ENCODE measurements at regions not wholly inside any gene's neighbourhood (a gene's known extent, or its start where the extent isn't known, plus 50 kb on each side); places are given as distances from the start of the nearest gene placed in this dataset.
"Not testable (repeated sequence)": the region's sequence is repeated elsewhere in the genome, so short reads cannot be mapped to it uniquely, and the experiment has no call there.

- in situ Hi-C loops (cut with HindIII; ENCODE audit: low pct_unique_long_range_greater_than_20kb, low sequenced_read_pairs), result no loop called here
- DNase-seq (ENCODE audit: low read depth), result no peak
Measured at GRCh38 chrX:122268353-122268752, 915.7 kb upstream of the GRIA3 start.

GRCh38 chrX:122269243-122269781 lies 914.8 kb upstream of the GRIA3 start:
- in situ Hi-C loops (cut with HindIII; ENCODE audit: low pct_unique_long_range_greater_than_20kb, low sequenced_read_pairs), result no loop called here
- no peak for DNase-seq (ENCODE audit: low read depth)

GRCh38 chrX:122270809-122271494 lies 913.1 kb upstream of the GRIA3 start:
- DNase-seq (ENCODE audit: low read depth), result no peak
- in situ Hi-C loops (cut with HindIII; ENCODE audit: low pct_unique_long_range_greater_than_20kb, low sequenced_read_pairs), result no loop called here

- in situ Hi-C loops (cut with HindIII; ENCODE audit: low pct_unique_long_range_greater_than_20kb, low sequenced_read_pairs), result no loop called here
- no peak for DNase-seq (ENCODE audit: low read depth)
Measured at GRCh38 chrX:122272011-122272410, 912.1 kb upstream of the GRIA3 start.

- in situ Hi-C loops (cut with HindIII; ENCODE audit: low pct_unique_long_range_greater_than_20kb, low sequenced_read_pairs), result no loop called here
- DNase-seq (ENCODE audit: low read depth), result no peak
Measured at GRCh38 chrX:122279746-122280145, 904.3 kb upstream of the GRIA3 start.

GRCh38 chrX:122299822-122300221 lies 884.3 kb upstream of the GRIA3 start:
- DNase-seq (ENCODE audit: low read depth); in situ Hi-C loops (cut with HindIII; ENCODE audit: low pct_unique_long_range_greater_than_20kb, low sequenced_read_pairs): not testable (repeated sequence)

- in situ Hi-C loops (cut with HindIII; ENCODE audit: low pct_unique_long_range_greater_than_20kb, low sequenced_read_pairs), result no loop called here
- DNase-seq (ENCODE audit: low read depth), result no peak
Measured at GRCh38 chrX:122301491-122301890, 882.6 kb upstream of the GRIA3 start.

- in situ Hi-C loops (cut with HindIII; ENCODE audit: low pct_unique_long_range_greater_than_20kb, low sequenced_read_pairs), result no loop called here
- DNase-seq (ENCODE audit: low read depth), result no peak
Measured at GRCh38 chrX:122303761-122304160, 880.3 kb upstream of the GRIA3 start.

- DNase-seq (ENCODE audit: low read depth), result no peak
- in situ Hi-C loops (cut with HindIII; ENCODE audit: low pct_unique_long_range_greater_than_20kb, low sequenced_read_pairs), result no loop called here
Measured at GRCh38 chrX:122344816-122345215, 839.3 kb upstream of the GRIA3 start.

- in situ Hi-C loops (cut with HindIII; ENCODE audit: low pct_unique_long_range_greater_than_20kb, low sequenced_read_pairs), result no loop called here
Measured at GRCh38 chrX:122363112-122363795, 820.8 kb upstream of the GRIA3 start.

GRCh38 chrX:122375533-122375932 lies 808.5 kb upstream of the GRIA3 start:
- in situ Hi-C loops (cut with HindIII; ENCODE audit: low pct_unique_long_range_greater_than_20kb, low sequenced_read_pairs), result not testable (repeated sequence)

More at GRCh38 chrX:122363112-122363795, 820.8 kb upstream of the GRIA3 start:
- DNase-seq (ENCODE audit: low read depth), result no peak

GRCh38 chrX:122389005-122389404 lies 795.1 kb upstream of the GRIA3 start:
- DNase-seq (ENCODE audit: low read depth), result no peak
- in situ Hi-C loops (cut with HindIII; ENCODE audit: low pct_unique_long_range_greater_than_20kb, low sequenced_read_pairs), result no loop called here

More at GRCh38 chrX:122375533-122375932, 808.5 kb upstream of the GRIA3 start:
- DNase-seq (ENCODE audit: low read depth), result not testable (repeated sequence)

- in situ Hi-C loops (cut with HindIII; ENCODE audit: low pct_unique_long_range_greater_than_20kb, low sequenced_read_pairs), result no loop called here
Measured at GRCh38 chrX:122418758-122419157, 765.3 kb upstream of the GRIA3 start.

GRCh38 chrX:122421434-122422121 lies 762.5 kb upstream of the GRIA3 start:
- in situ Hi-C loops (cut with HindIII; ENCODE audit: low pct_unique_long_range_greater_than_20kb, low sequenced_read_pairs), result no loop called here
- no peak for DNase-seq (ENCODE audit: low read depth)

More at GRCh38 chrX:122418758-122419157, 765.3 kb upstream of the GRIA3 start:
- no peak for DNase-seq (ENCODE audit: low read depth)

GRCh38 chrX:122422547-122422946 lies 761.5 kb upstream of the GRIA3 start:
- DNase-seq (ENCODE audit: low read depth), result no peak
- in situ Hi-C loops (cut with HindIII; ENCODE audit: low pct_unique_long_range_greater_than_20kb, low sequenced_read_pairs), result no loop called here

GRCh38 chrX:122434942-122435341 lies 749.1 kb upstream of the GRIA3 start:
- in situ Hi-C loops (cut with HindIII; ENCODE audit: low pct_unique_long_range_greater_than_20kb, low sequenced_read_pairs), result no loop called here
- no peak for DNase-seq (ENCODE audit: low read depth)

- in situ Hi-C loops (cut with HindIII; ENCODE audit: low pct_unique_long_range_greater_than_20kb, low sequenced_read_pairs), result no loop called here
- DNase-seq (ENCODE audit: low read depth), result no peak
Measured at GRCh38 chrX:122439831-122440230, 744.2 kb upstream of the GRIA3 start.

- DNase-seq (ENCODE audit: low read depth), result no peak
- in situ Hi-C loops (cut with HindIII; ENCODE audit: low pct_unique_long_range_greater_than_20kb, low sequenced_read_pairs), result no loop called here
Measured at GRCh38 chrX:122440832-122441231, 743.2 kb upstream of the GRIA3 start.

- DNase-seq (ENCODE audit: low read depth), result no peak
- in situ Hi-C loops (cut with HindIII; ENCODE audit: low pct_unique_long_range_greater_than_20kb, low sequenced_read_pairs), result no loop called here
Measured at GRCh38 chrX:122441451-122441850, 742.6 kb upstream of the GRIA3 start.

Data from Caki2 (cell line).